22Rv1 (cell line): ENCODE measurements at regions not wholly inside any gene's neighbourhood (a gene's known extent, or its start where the extent isn't known, plus 50 kb on each side); places are given as distances from the start of the nearest gene placed in this dataset.

Experiments used
- H3K27ac ChIP-seq: fragments of 450-650 bp; 2 replicates; pipeline ENCODE4 v1.5.1; 2017
- CTCF ChIP-seq: fragments of 450-650 bp; IDR thresholded peaks from 2 replicates; pipeline ENCODE4 v1.5.1; 2017; ENCODE audit warnings: mild to moderate bottlenecking
- ZFX ChIP-seq: fragments of 450-650 bp; IDR thresholded peaks from 2 replicates; pipeline ENCODE4 v1.6.1; 2017; ENCODE audit warnings: antibody characterized with exemption, borderline replicate concordance

GRCh38 chr11:28483072-28483867 is 375.1 kb downstream of the METTL15 start:
- no peak overlapping the region for H3K27ac ChIP-seq
- TF ChIP-seq ZFX (no peak), CTCF (no peak)

- no peak overlapping the region for H3K27ac ChIP-seq
- no peak for TF ChIP-seq CTCF
- TF ChIP-seq ZFX, result no peak
These were observed 374.5 kb downstream of the METTL15 start for GRCh38 chr11:28482666-28483065.

GRCh38 chr11:28481616-28482480 is 373.7 kb downstream of the METTL15 start:
- TF ChIP-seq CTCF (no peak), ZFX (no peak)
- H3K27ac ChIP-seq, result no peak overlapping the region

GRCh38 chr11:28480406-28480805 is 372.2 kb downstream of the METTL15 start:
- H3K27ac ChIP-seq, result no peak overlapping the region
- TF ChIP-seq CTCF, result no peak
- no peak for TF ChIP-seq ZFX

- no peak overlapping the region for H3K27ac ChIP-seq
- TF ChIP-seq CTCF (no peak), ZFX (no peak)
These were observed 368.7 kb downstream of the METTL15 start for GRCh38 chr11:28476864-28477263.

GRCh38 chr11:28476049-28476448 is 367.9 kb downstream of the METTL15 start:
- TF ChIP-seq ZFX (no peak), CTCF (no peak)
- no peak overlapping the region for H3K27ac ChIP-seq

- H3K27ac ChIP-seq, result no peak overlapping the region
- TF ChIP-seq ZFX (no peak), CTCF (no peak)
These were observed 364.7 kb downstream of the METTL15 start for GRCh38 chr11:28472904-28473303.
